H9 (cell line): ENCODE measurements at regions not wholly inside any gene's neighbourhood (a gene's known extent, or its start where the extent isn't known, plus 50 kb on each side); places are given as distances from the start of the nearest gene placed in this dataset.

Source experiments
- DNase-seq: peaks from one replicate; pipeline ENCODE4 v3.0.0-alpha.2; 2017
- H2AFZ ChIP-seq: one replicate; pipeline ENCODE4 v1.6.1; 2013; ENCODE audit warnings: mild to moderate bottlenecking, low read length, control low read depth, moderate library complexity
- H2AK5ac ChIP-seq: 2 replicates; pipeline ENCODE4 v1.6.1; 2013; ENCODE audit warnings: low read length, control low read depth, mixed read lengths; ENCODE audit not compliant: insufficient read length
- H2BK120ac ChIP-seq: one replicate; pipeline ENCODE4 v1.6.1; 2013; ENCODE audit warnings: low read depth, mild to moderate bottlenecking, low read length, control low read depth, inconsistent platforms; ENCODE audit not compliant: poor library complexity, severe bottlenecking
- H2BK12ac ChIP-seq: 2 replicates; pipeline ENCODE4 v1.6.1; 2013; ENCODE audit warnings: low read length, control low read depth, mixed read lengths, low read depth; ENCODE audit not compliant: insufficient read length
- H2BK15ac ChIP-seq: 2 replicates; pipeline ENCODE4 v1.6.1; 2013; ENCODE audit warnings: low read depth, low read length, control low read depth
- H2BK20ac ChIP-seq: one replicate; pipeline ENCODE4 v1.6.1; 2013; ENCODE audit warnings: low read depth, mild to moderate bottlenecking, low read length, control low read depth, inconsistent platforms; ENCODE audit not compliant: poor library complexity, severe bottlenecking
- H2BK5ac ChIP-seq: 2 replicates; pipeline ENCODE4 v1.6.1; 2013; ENCODE audit warnings: low read length, control low read depth, mixed read lengths; ENCODE audit not compliant: insufficient read length
- H3K14ac ChIP-seq: 2 replicates; pipeline ENCODE4 v1.6.1; 2013; ENCODE audit warnings: low read length, control low read depth; ENCODE audit not compliant: insufficient read depth
- H3K18ac ChIP-seq: 2 replicates; pipeline ENCODE4 v1.6.1; 2013; ENCODE audit warnings: low read depth, mild to moderate bottlenecking, mixed read lengths, low read length, control low read depth; ENCODE audit not compliant: insufficient read length
- H3K23ac ChIP-seq: 2 replicates; pipeline ENCODE4 v1.6.1; 2013; ENCODE audit warnings: low read length, control low read depth, mixed read lengths, low read depth; ENCODE audit not compliant: insufficient read length
- H3K23me2 ChIP-seq: 2 replicates; pipeline ENCODE4 v1.6.1; 2013; ENCODE audit warnings: low read depth, mild to moderate bottlenecking, mixed read lengths, low read length, control low read depth; ENCODE audit not compliant: insufficient read length, poor library complexity, severe bottlenecking
- H3K27ac ChIP-seq: 2 replicates; pipeline ENCODE4 v1.5.1; 2013; ENCODE audit warnings: low read length, control low read depth, mixed read lengths, low read depth; ENCODE audit not compliant: insufficient read length
- H3K27me3 ChIP-seq: 2 replicates; pipeline ENCODE4 v1.6.1; 2013; ENCODE audit warnings: low read length, control low read depth, inconsistent platforms; ENCODE audit not compliant: insufficient read depth
- H3K4ac ChIP-seq: 2 replicates; pipeline ENCODE4 v1.6.1; 2013; ENCODE audit warnings: low read depth, mild to moderate bottlenecking, control low read depth, inconsistent platforms, low read length, moderate library complexity
- H3K4me1 ChIP-seq: 2 replicates; pipeline ENCODE4 v1.6.1; 2013; ENCODE audit warnings: low read length, control low read depth, inconsistent platforms; ENCODE audit not compliant: insufficient read depth
- H3K4me2 ChIP-seq: 2 replicates; pipeline ENCODE4 v1.6.1; 2013; ENCODE audit warnings: low read length, control low read depth, mixed read lengths; ENCODE audit not compliant: insufficient read length, insufficient read depth
- H3K56ac ChIP-seq: 2 replicates; pipeline ENCODE4 v1.6.1; 2013; ENCODE audit warnings: low read depth, mild to moderate bottlenecking, mixed read lengths, low read length, control low read depth; ENCODE audit not compliant: insufficient read length
- H3K79me1 ChIP-seq: 2 replicates; pipeline ENCODE4 v1.6.1; 2013; ENCODE audit warnings: low read depth, mild to moderate bottlenecking, moderate library complexity, low read length, control low read depth, inconsistent platforms; ENCODE audit not compliant: insufficient read depth, poor library complexity, severe bottlenecking
- H3K79me2 ChIP-seq: 2 replicates; pipeline ENCODE4 v1.6.1; 2013; ENCODE audit warnings: low read length, control low read depth, inconsistent platforms; ENCODE audit not compliant: insufficient read depth
- H3K9ac ChIP-seq: 2 replicates; pipeline ENCODE4 v1.6.1; 2013; ENCODE audit warnings: low read length, control low read depth, mixed read lengths; ENCODE audit not compliant: insufficient read length; ENCODE audit errors: extremely low read depth
- H3K9me3 ChIP-seq: one replicate; pipeline ENCODE4 v1.6.1; 2013; ENCODE audit warnings: low read depth, low read length, inconsistent platforms; ENCODE audit not compliant: control insufficient read depth
- H3T11ph ChIP-seq: one replicate; pipeline ENCODE4 v1.6.1; 2013; ENCODE audit warnings: mild to moderate bottlenecking, low read length, control low read depth, inconsistent platforms
- H4K20me1 ChIP-seq: one replicate; pipeline ENCODE4 v1.6.1; 2013; ENCODE audit not compliant: control insufficient read depth, insufficient read length, insufficient read depth
- H4K5ac ChIP-seq: 2 replicates; pipeline ENCODE4 v1.6.1; 2013; ENCODE audit warnings: low read depth, mild to moderate bottlenecking, mixed read lengths, low read length, control low read depth; ENCODE audit not compliant: insufficient read length
- H4K8ac ChIP-seq: replicated peaks from 2 replicates; pipeline ENCODE4 v1.6.1; 2013; ENCODE audit warnings: low read length, control low read depth, mixed read lengths, low read depth; ENCODE audit not compliant: insufficient read length
- H4K91ac ChIP-seq: 2 replicates; pipeline ENCODE4 v1.6.1; 2013; ENCODE audit warnings: low read depth, mild to moderate bottlenecking, moderate library complexity, mixed read lengths, low read length, control low read depth; ENCODE audit not compliant: insufficient read length
- H3K27ac Mint-ChIP-seq, 3 experiments: 2 replicates in 2 of 3; 3 replicates in 1 of 3; pipeline ENCODE4 v1.8.0; 2020 to 2021; ENCODE audit warnings: mixed read lengths in 3 of 3, mild to moderate bottlenecking in 1 of 3, moderate library complexity in 1 of 3
- H3K27me3 Mint-ChIP-seq: 2 replicates; pipeline ENCODE4 v1.8.0; 2021; ENCODE audit warnings: low read depth, mild to moderate bottlenecking, moderate library complexity, mixed read lengths
- H3K36me3 Mint-ChIP-seq, 3 experiments: 2 replicates in 2 of 3; 3 replicates in 1 of 3; pipeline ENCODE4 v1.8.0; 2020 to 2021; ENCODE audit warnings: low read depth in 3 of 3, mixed read lengths in 3 of 3; ENCODE audit not compliant: insufficient read depth in 1 of 3
- H3K4me1 Mint-ChIP-seq, 2 experiments: 2 replicates each; pipeline ENCODE4 v1.8.0; 2020; ENCODE audit warnings: mixed read lengths in 2 of 2
- H3K4me3 Mint-ChIP-seq, 2 experiments: 2 replicates in 1 of 2; 3 replicates in 1 of 2; pipeline ENCODE4 v1.8.0; 2020 to 2021; ENCODE audit warnings: mild to moderate bottlenecking in 2 of 2, mixed read lengths in 2 of 2, moderate library complexity in 1 of 2
- H3K9me3 Mint-ChIP-seq, 2 experiments: 2 replicates in 1 of 2; 3 replicates in 1 of 2; pipeline ENCODE4 v1.8.0; 2020; ENCODE audit warnings: mild to moderate bottlenecking in 2 of 2, mixed read lengths in 2 of 2, moderate library complexity in 1 of 2
- CTCF ChIP-seq: fragments of 200-600 bp; sonication (generic); conservative IDR thresholded peaks from 3 replicates; pipeline ENCODE4 v1.8.0; 2021; ENCODE audit warnings: antibody characterized with exemption, mild to moderate bottlenecking
- WGBS: extraction: QIAGEN DNeasy Blood & Tissue Kit; methylation state at CpG from one replicate; pipeline ENCODE4 v1.1.7; 2013; ENCODE audit warnings: missing lambda C conversion rate, low lambda C conversion rate, mixed read lengths; ENCODE audit not compliant: insufficient read length; ENCODE audit errors: extremely low coverage; 5-methylcytosine and 5-hydroxymethylcytosine counted together

- Histone ChIP-seq H3K79me2 (no peaks in the 10 kb centered on the region), H3T11ph (no peak overlapping the region), H2BK15ac (no peak overlapping the region), H3K4me1 (no peaks in the 10 kb centered on the region; the same call in 1 of the 2 replicates), H4K20me1 (no peaks in the 10 kb centered on the region), H3K79me1 (no peaks in the 10 kb centered on the region), H2BK120ac (no peak overlapping the region), H3K18ac (no peak overlapping the region), H3K4ac (no peak overlapping the region), H3K23me2 (no peaks in the 10 kb centered on the region), H3K9ac (no peak overlapping the region), H2BK20ac (no peak overlapping the region), H4K91ac (no peak overlapping the region), H4K8ac (no peak overlapping the region), H4K5ac (no peak overlapping the region), H3K23ac (no peak overlapping the region), H3K27me3 (no peaks in the 10 kb centered on the region), H3K56ac (no peak overlapping the region), H3K14ac (no peak overlapping the region), H3K27ac (no peak overlapping the region), H2BK5ac (no peak overlapping the region), H3K9me3 (no peaks in the 10 kb centered on the region), H2AK5ac (no peak overlapping the region), H2AFZ (no peak overlapping the region), H3K4me2 (no peak overlapping the region), H2BK12ac (no peak overlapping the region)
- WGBS: no CpG with 5 or more reads among the region's 5 CpGs
- Mint-ChIP-seq H3K9me3 (no peaks in the 10 kb centered on the region), H3K27me3 (no peaks in the 10 kb centered on the region), H3K36me3 (no peaks in the 10 kb centered on the region), H3K4me3 (no peak overlapping the region), H3K27ac (no peak overlapping the region; a peak in 1 of 7 replicates), H3K4me1 (peaks cover 29 to 30% of the 10 kb centered on the region in 2 experiments)
- no peak for TF ChIP-seq CTCF
- DNase-seq: no peak
These were observed 395.6 kb downstream of the KLF12 start for GRCh38 chr13:73738626-73739025.
